PC-3 (cell line): ENCODE measurements at regions not wholly inside any gene's neighbourhood (a gene's known extent, or its start where the extent isn't known, plus 50 kb on each side); places are given as distances from the start of the nearest gene placed in this dataset.

ENCODE experiments used
- ATAC-seq: fragments of 200-7000 bp; cut with Tn5 transposase; 2 replicates; pipeline ENCODE4 v1.9.1; 2020; ENCODE audit warnings: mild to moderate bottlenecking, moderate library complexity
- BruUV-seq: library from RNA; stranded (reverse); fragments of 400-500 nt; replicated peaks from 2 replicates; lab custom pipeline; 2021; lab: Mats Ljungman, UMichigan
- CTCF ChIA-PET: fragments of 300-600 bp; sonication (Branson Sonifier 250); formaldehyde crosslinking; loops from one replicate; lab custom pipeline; 2022; ENCODE audit warnings: antibody characterized with exemption; lab: Charles Lee
- POLR2A ChIA-PET: fragments of 300-600 bp; sonication (Branson Sonifier 250); formaldehyde crosslinking; loops from one replicate; lab custom pipeline; 2022; ENCODE audit warnings: antibody characterized with exemption; ENCODE audit not compliant: unreplicated experiment; lab: Charles Lee
- DNase-seq: peaks from one replicate; pipeline ENCODE4 v3.0.0-alpha.2; 2015
- H2AFZ ChIP-seq: fragments of 300-600 bp; sonication (generic); 2 replicates; pipeline ENCODE4 v1.6.0; 2016; ENCODE audit warnings: antibody characterized with exemption, low read length
- H3F3A ChIP-seq: fragments of 300-600 bp; sonication (generic); one replicate; pipeline ENCODE4 v1.6.0; 2017; ENCODE audit warnings: antibody characterized with exemption, low read length, control low read depth, mild to moderate bottlenecking; ENCODE audit not compliant: unreplicated experiment
- H3K27ac ChIP-seq: fragments of 300-600 bp; sonication (generic); 2 replicates; pipeline ENCODE4 v1.5.1; 2016; ENCODE audit warnings: mild to moderate bottlenecking, low read length
- H3K27me3 ChIP-seq: fragments of 300-600 bp; sonication (generic); 2 replicates; pipeline ENCODE4 v1.6.1; 2016; ENCODE audit warnings: low read length, mixed read lengths
- H3K36me3 ChIP-seq: fragments of 300-600 bp; sonication (generic); 2 replicates; pipeline ENCODE4 v1.6.1; 2016; ENCODE audit warnings: low read depth, mixed run types, low read length, mixed read lengths
- H3K4me1 ChIP-seq: fragments of 300-600 bp; sonication (generic); 2 replicates; pipeline ENCODE4 v1.5.1; 2016; ENCODE audit warnings: low read length; ENCODE audit not compliant: insufficient read depth
- H3K4me2 ChIP-seq: fragments of 300-600 bp; sonication (generic); 2 replicates; pipeline ENCODE4 v1.6.0; 2016; ENCODE audit warnings: low read length
- H3K4me3 ChIP-seq: fragments of 300-600 bp; sonication (generic); 2 replicates; pipeline ENCODE4 v1.5.1; 2016; ENCODE audit warnings: mild to moderate bottlenecking, low read length, mixed read lengths
- H3K79me2 ChIP-seq: fragments of 300-600 bp; sonication (generic); 2 replicates; pipeline ENCODE4 v1.6.1; 2017; ENCODE audit warnings: low read length, mixed read lengths
- H3K9ac ChIP-seq: fragments of 300-600 bp; sonication (generic); 2 replicates; pipeline ENCODE4 v1.6.0; 2016; ENCODE audit warnings: mild to moderate bottlenecking, low read length
- H3K9me2 ChIP-seq: fragments of 300-600 bp; sonication (generic); replicated peaks from 2 replicates; pipeline ENCODE4 v1.6.1; 2016; ENCODE audit warnings: mixed run types, low read length, mixed read lengths
- H3K9me3 ChIP-seq: fragments of 300-600 bp; sonication (generic); 2 replicates; pipeline ENCODE4 v1.6.1; 2016; ENCODE audit warnings: low read length, mixed read lengths
- H4K20me1 ChIP-seq: fragments of 300-600 bp; sonication (generic); 2 replicates; pipeline ENCODE4 v1.6.1; 2016; ENCODE audit warnings: low read length, mixed read lengths
- EZH2 ChIP-seq: fragments of 300-600 bp; sonication (generic); IDR thresholded peaks from one replicate; pipeline ENCODE4 v1.6.1; 2017; ENCODE audit warnings: antibody characterized with exemption, mild to moderate bottlenecking, low read length; ENCODE audit not compliant: unreplicated experiment
- EZH2phosphoT487 ChIP-seq: fragments of 300-600 bp; sonication (generic); IDR thresholded peaks from 2 replicates; pipeline ENCODE4 v1.6.1; 2018; ENCODE audit warnings: mild to moderate bottlenecking, antibody characterized with exemption, low read length, borderline replicate concordance
- intact Hi-C: fragments of 100-400 bp; cut with micrococcal nuclease; formaldehyde crosslinking; loops from 2 replicates; pipeline ENCODE4 v1.9.0; 2023
- TF ChIP-seq, protein P1 (sequence below): fragments of 300-600 bp; sonication (generic); conservative IDR thresholded peaks from 2 replicates; pipeline ENCODE4 v1.5.1; 2017; ENCODE audit warnings: antibody characterized with exemption, low read depth, mild to moderate bottlenecking, low read length

GRCh38 chr7:42314696-42315095 is 77.7 kb upstream of the GLI3 start:
- intact Hi-C loops, result loop anchor here (5.0 kb wide), 1 partner anchor 253 kb away; no protein-coding TSS in a partner anchor
- POLR2A ChIA-PET, result no interaction called here
- no peak overlapping the region for H3K4me3 ChIP-seq

GRCh38 chr7:42311195-42311594 is 74.2 kb upstream of the GLI3 start:
- ATAC-seq (no peak), DNase-seq (no peak)
- ChIA-PET CTCF (no interaction called here), POLR2A (no interaction called here)
- H3K36me3 ChIP-seq, result no peaks in the 10 kb centered on the region
- no peaks in the 10 kb centered on the region for H4K20me1 ChIP-seq
- no peak overlapping the region for H2AFZ ChIP-seq
- H3K27me3 ChIP-seq, result no peaks in the 10 kb centered on the region
- intact Hi-C loops, result no loop called here
- BruUV-seq, result no TSS peak
- no peak for TF ChIP-seq EZH2
- TF ChIP-seq, protein P1, sequence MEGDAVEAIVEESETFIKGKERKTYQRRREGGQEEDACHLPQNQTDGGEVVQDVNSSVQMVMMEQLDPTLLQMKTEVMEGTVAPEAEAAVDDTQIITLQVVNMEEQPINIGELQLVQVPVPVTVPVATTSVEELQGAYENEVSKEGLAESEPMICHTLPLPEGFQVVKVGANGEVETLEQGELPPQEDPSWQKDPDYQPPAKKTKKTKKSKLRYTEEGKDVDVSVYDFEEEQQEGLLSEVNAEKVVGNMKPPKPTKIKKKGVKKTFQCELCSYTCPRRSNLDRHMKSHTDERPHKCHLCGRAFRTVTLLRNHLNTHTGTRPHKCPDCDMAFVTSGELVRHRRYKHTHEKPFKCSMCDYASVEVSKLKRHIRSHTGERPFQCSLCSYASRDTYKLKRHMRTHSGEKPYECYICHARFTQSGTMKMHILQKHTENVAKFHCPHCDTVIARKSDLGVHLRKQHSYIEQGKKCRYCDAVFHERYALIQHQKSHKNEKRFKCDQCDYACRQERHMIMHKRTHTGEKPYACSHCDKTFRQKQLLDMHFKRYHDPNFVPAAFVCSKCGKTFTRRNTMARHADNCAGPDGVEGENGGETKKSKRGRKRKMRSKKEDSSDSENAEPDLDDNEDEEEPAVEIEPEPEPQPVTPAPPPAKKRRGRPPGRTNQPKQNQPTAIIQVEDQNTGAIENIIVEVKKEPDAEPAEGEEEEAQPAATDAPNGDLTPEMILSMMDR, result no peak
- no peak for TF ChIP-seq EZH2phosphoT487
- no peak overlapping the region for H3K4me2 ChIP-seq
- H3K27ac ChIP-seq, result no peak overlapping the region
- H3K4me1 ChIP-seq, result peaks cover 14% of the 10 kb centered on the region
- H3K9me2 ChIP-seq, result no peaks in the 10 kb centered on the region
- H3K9me3 ChIP-seq, result no peaks in the 10 kb centered on the region
- no peaks in the 10 kb centered on the region for H3F3A ChIP-seq
- H3K79me2 ChIP-seq, result no peaks in the 10 kb centered on the region
- no peak overlapping the region for H3K9ac ChIP-seq
- no peak overlapping the region for H3K4me3 ChIP-seq

More at GRCh38 chr7:42314696-42315095, 77.7 kb upstream of the GLI3 start:
- DNase-seq (no peak), ATAC-seq (no peak)
- TF ChIP-seq, protein P1, result no peak
- TF ChIP-seq EZH2phosphoT487 (no peak), EZH2 (no peak)
- H3K9me2 ChIP-seq, result no peaks in the 10 kb centered on the region
- no peak overlapping the region for H2AFZ ChIP-seq
- H3K27me3 ChIP-seq, result no peaks in the 10 kb centered on the region
- no peaks in the 10 kb centered on the region for H3K9me3 ChIP-seq
- H3K4me1 ChIP-seq, result peaks cover 23% of the 10 kb centered on the region
- H3K36me3 ChIP-seq, result no peaks in the 10 kb centered on the region
- no peak overlapping the region for H3K27ac ChIP-seq
- H3F3A ChIP-seq, result no peaks in the 10 kb centered on the region
- no peak overlapping the region for H3K4me2 ChIP-seq
- no TSS peak for BruUV-seq
- H4K20me1 ChIP-seq, result no peaks in the 10 kb centered on the region
- CTCF ChIA-PET, result no interaction called here
- no peaks in the 10 kb centered on the region for H3K79me2 ChIP-seq
- no peak overlapping the region for H3K9ac ChIP-seq

DNA sequence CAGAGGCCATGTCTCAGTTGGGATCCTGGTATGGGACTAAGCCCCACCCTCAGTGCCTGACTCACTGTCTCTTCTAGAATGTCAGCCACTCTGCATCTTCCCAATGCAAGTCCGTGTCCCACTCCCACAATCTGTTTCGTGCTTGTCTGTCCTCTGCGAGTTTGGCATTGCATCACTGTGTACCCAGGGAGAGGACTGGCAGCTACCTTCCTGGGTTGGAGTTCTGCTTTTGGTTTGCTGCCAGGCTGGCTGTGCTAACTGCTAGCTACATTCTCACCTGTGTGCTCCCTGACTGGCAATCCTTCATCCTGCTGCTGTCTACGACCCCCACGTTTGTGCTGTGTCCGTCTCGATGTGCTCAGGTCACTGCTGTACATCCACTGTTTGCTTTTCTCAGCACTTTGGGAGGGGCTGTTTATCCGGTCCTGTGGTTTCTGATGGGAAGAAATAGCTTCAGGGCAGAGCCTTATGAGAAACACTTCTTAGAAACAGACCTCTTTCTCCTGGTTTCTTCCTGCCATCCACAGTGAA is 56.0 kb upstream of the GLI3 start:
- H3K9me2 ChIP-seq, result no peaks in the 10 kb centered on the region
- ChIA-PET CTCF (interaction anchor here (0.6 kb wide), 2 partner anchors 8 to 164 kb away, joined by 3 read pairs; no protein-coding TSS in a partner anchor), POLR2A (no interaction called here)
- peak overlapping the region; percentile 61 for H3K9ac ChIP-seq
- no peaks in the 10 kb centered on the region for H3K27me3 ChIP-seq
- peak overlapping the region; percentile 59 for H3K4me3 ChIP-seq
- H3K4me1 ChIP-seq, result peaks cover 21% of the 10 kb centered on the region
- ATAC-seq (peak; percentile 94), DNase-seq (peak; percentile 89)
- intact Hi-C loops, result loop anchor here (2.0 kb wide), 1 partner anchor 56 kb away; the partner anchor contains the start of gene GLI3
- H3K4me2 ChIP-seq, result peak overlapping the region; percentile 80
- no peaks in the 10 kb centered on the region for H3K79me2 ChIP-seq
- H4K20me1 ChIP-seq, result no peaks in the 10 kb centered on the region
- no TSS peak for BruUV-seq
- peak overlapping the region; percentile 94 for H3K27ac ChIP-seq
- H3K36me3 ChIP-seq, result no peaks in the 10 kb centered on the region
- H2AFZ ChIP-seq, result peak overlapping the region; percentile 56
- H3F3A ChIP-seq, result peaks cover 3% of the 10 kb centered on the region
- TF ChIP-seq, protein P1, result no peak
- H3K9me3 ChIP-seq, result no peaks in the 10 kb centered on the region
